HG03045 (cell line): ENCODE measurements at regions not wholly inside any gene's neighbourhood (a gene's known extent, or its start where the extent isn't known, plus 50 kb on each side); places are given as distances from the start of the nearest gene placed in this dataset.
"Not testable (repeated sequence)": the region's sequence is repeated elsewhere in the genome, so short reads cannot be mapped to it uniquely, and the experiment has no call there.

ENCODE experiments used
- ATAC-seq: cut with Tn5 transposase; IDR thresholded peaks from one replicate; pipeline ENCODE4 v1.9.1; 2021; ENCODE audit warnings: mild to moderate bottlenecking, moderate library complexity; ENCODE audit not compliant: unreplicated experiment

- no peak for ATAC-seq
Measured at GRCh38 chr2:226180281-226180884, 619.2 kb downstream of the IRS1 start.

- no peak for ATAC-seq
Measured at GRCh38 chr2:226179010-226179409, 620.6 kb downstream of the IRS1 start.

GRCh38 chr2:226176283-226176984, 623.2 kb downstream of the IRS1 start:
- no peak for ATAC-seq

- no peak for ATAC-seq
Measured at GRCh38 chr2:226174390-226174789, 625.2 kb downstream of the IRS1 start.

- ATAC-seq: no peak
Measured at GRCh38 chr2:226172939-226173338, 626.7 kb downstream of the IRS1 start.

- no peak for ATAC-seq
Measured at GRCh38 chr2:226172309-226172708, 627.3 kb downstream of the IRS1 start.

GRCh38 chr2:226169751-226170581, 629.7 kb downstream of the IRS1 start:
- ATAC-seq: no peak

GRCh38 chr2:226168496-226169160, 631.0 kb downstream of the IRS1 start:
- ATAC-seq: no peak

- ATAC-seq: no peak
Measured at GRCh38 chr2:226164512-226164911, 635.1 kb downstream of the IRS1 start.

- ATAC-seq: not testable (repeated sequence)
Measured at GRCh38 chr2:226160617-226161016, 639.0 kb downstream of the IRS1 start.

GRCh38 chr2:226159875-226160479, 639.6 kb downstream of the IRS1 start:
- no peak for ATAC-seq

- ATAC-seq: no peak
Measured at GRCh38 chr2:226158940-226159339, 640.7 kb downstream of the IRS1 start.

GRCh38 chr2:226158229-226158628, 641.4 kb downstream of the IRS1 start:
- no peak for ATAC-seq

- no peak for ATAC-seq
Measured at GRCh38 chr2:226155093-226155875, 644.3 kb downstream of the IRS1 start.

- no peak for ATAC-seq
Measured at GRCh38 chr2:226154610-226155009, 645.0 kb downstream of the IRS1 start.

- no peak for ATAC-seq
Measured at GRCh38 chr2:226153553-226153952, 646.1 kb downstream of the IRS1 start.

- no peak for ATAC-seq
Measured at GRCh38 chr2:226151157-226151556, 648.5 kb downstream of the IRS1 start.

- ATAC-seq: no peak
Measured at GRCh38 chr2:226143091-226143490, 656.5 kb downstream of the IRS1 start.

- no peak for ATAC-seq
Measured at GRCh38 chr2:226142463-226142862, 657.2 kb downstream of the IRS1 start.

- ATAC-seq: no peak
Measured at GRCh38 chr2:226140594-226140993, 659.0 kb downstream of the IRS1 start.
